Stromal cell of bone marrow (primary cell): ENCODE measurements at regions not wholly inside any gene's neighbourhood (a gene's known extent, or its start where the extent isn't known, plus 50 kb on each side); places are given as distances from the start of the nearest gene placed in this dataset.

Source experiments
- DNase-seq: peaks from one replicate; pipeline ENCODE4 v3.0.0-alpha.2; 2012; ENCODE audit warnings: low read depth

- no peak for DNase-seq
Observed at GRCh38 chr12:32047357-32048212, 59.1 kb upstream of the BICD1 start.

DNA sequence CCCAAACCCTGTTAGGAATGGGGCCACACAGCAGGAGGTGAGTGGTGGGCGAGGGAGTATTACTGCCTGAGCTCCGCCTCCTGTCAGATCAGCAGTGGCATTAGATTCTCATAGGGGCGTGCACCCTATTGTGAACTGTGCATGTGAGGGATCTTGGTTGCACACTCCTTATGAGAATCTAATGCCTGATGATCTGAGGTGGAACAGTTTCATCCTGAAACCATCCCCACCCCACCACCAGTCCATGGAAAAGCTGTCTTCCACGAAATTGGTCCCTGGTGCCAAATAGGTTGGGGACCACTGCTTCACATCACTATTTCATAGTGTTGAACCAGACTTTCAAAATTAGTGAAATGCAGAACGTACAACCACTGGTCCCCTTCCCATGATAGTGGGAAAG lies 57.9 kb upstream of the BICD1 start:
- no peak for DNase-seq

DNA sequence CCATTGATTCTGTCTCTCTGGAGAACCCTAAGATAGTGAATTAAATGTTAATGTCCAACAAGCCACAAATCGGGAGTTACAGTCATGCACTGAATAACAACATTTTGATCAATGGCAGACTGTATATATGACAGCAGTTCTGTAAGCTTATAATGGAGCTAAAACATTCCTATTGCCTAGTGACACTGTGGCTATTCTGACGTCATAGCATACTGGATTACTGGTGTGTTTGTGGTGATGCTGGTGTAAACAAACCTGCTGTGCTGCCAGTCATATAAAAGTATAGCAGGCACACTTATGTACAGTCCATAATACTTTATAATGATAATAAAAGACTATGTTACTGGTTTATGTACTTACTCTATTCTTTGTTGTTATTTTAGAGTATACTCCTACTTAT lies 56.7 kb upstream of the BICD1 start:
- DNase-seq, result no peak

DNA sequence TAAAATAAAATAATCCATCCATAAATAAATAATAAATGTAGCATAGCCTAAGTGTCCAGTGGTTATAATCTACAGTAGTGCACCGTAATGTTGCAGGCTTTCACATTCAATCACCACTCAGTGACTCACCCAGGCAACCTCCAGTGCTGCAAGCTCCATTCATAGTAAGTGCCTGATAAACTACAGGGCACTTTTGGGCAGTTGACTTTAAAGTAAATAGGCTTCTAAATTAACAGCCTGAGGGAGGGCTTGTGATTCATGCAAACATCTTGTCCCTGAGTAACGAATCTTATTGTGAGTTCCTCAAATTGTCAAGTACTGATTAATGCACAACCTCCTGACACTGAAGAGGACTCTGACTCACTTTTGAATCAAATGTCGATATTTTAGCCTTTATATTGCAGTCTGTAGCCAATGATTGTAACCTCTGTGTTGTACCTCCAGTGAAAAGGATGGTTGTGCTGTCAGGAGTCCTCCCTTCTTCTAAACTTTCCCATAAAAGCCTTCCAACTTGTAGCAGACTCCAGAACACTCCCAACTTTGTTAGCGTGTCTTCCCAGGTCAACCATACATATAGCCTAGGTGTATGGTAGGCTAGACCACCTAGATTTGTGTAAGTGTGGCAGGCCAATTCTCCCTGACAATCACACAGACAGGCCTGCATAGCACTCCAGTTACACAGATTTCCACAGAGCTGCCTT lies 55.0 kb upstream of the BICD1 start:
- DNase-seq, result peak; percentile 85

DNA sequence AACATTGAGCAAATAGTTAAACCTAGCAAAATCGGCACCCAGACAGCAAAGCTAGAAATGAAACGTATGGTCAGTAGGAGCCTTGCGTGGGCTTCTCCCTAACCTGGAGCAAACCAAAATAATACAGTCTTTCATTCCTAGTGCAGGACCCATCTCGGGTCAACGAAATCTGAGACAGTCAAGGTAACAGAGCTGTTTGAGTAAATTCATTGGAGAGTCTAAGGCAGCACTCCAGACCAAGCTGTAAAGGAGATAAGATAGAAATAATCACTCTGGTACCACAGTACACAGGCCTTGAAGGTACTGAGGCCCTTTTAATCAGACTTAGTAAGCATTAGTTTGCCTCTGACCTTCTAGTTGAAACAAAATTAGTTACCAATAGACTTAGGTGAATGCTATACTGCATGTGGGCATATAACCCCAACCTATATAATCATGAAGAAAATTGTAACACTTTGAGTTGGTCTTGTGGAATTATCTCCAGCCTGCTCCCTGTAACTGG lies 54.4 kb upstream of the BICD1 start:
- no peak for DNase-seq

GRCh38 chr12:32053881-32054624 lies 52.6 kb upstream of the BICD1 start:
- no peak for DNase-seq
